MM.1S (cell line): ENCODE measurements at regions not wholly inside any gene's neighbourhood (a gene's known extent, or its start where the extent isn't known, plus 50 kb on each side); places are given as distances from the start of the nearest gene placed in this dataset.

Source experiments
- EZH2 ChIP-seq: fragments of 300-600 bp; sonication (generic); optimal IDR thresholded peaks from 2 replicates; pipeline ENCODE3; 2017; ENCODE audit warnings: low read depth, mild to moderate bottlenecking, antibody characterized with exemption, low read length, mixed read lengths
- TF ChIP-seq, protein P1 (sequence below): fragments of 300-600 bp; sonication (generic); IDR thresholded peaks from 2 replicates; pipeline ENCODE4 v1.5.1; 2016; ENCODE audit warnings: antibody characterized with exemption, low read length, mixed read lengths

DNA sequence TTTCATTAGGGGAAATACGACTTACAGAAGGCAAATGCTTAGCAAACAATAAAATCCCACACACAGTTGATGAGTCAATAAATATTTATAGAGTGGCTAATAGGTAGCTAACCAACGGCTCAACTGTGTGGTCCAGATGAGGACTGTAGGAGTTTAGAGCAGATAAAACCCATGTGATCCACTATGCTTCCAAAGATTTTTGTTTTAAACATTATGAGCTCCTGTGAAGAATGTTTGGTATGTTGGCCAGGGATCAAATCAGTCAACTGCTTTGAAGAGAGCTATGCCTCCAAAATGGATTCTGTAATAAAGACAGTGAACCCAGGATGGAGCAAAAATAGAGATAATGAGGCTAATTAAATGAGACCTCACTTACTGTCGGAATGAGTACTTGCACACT lies 72.3 kb upstream of the COL11A1 start:
- TF ChIP-seq, protein P1, sequence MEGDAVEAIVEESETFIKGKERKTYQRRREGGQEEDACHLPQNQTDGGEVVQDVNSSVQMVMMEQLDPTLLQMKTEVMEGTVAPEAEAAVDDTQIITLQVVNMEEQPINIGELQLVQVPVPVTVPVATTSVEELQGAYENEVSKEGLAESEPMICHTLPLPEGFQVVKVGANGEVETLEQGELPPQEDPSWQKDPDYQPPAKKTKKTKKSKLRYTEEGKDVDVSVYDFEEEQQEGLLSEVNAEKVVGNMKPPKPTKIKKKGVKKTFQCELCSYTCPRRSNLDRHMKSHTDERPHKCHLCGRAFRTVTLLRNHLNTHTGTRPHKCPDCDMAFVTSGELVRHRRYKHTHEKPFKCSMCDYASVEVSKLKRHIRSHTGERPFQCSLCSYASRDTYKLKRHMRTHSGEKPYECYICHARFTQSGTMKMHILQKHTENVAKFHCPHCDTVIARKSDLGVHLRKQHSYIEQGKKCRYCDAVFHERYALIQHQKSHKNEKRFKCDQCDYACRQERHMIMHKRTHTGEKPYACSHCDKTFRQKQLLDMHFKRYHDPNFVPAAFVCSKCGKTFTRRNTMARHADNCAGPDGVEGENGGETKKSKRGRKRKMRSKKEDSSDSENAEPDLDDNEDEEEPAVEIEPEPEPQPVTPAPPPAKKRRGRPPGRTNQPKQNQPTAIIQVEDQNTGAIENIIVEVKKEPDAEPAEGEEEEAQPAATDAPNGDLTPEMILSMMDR: no peak
- no peak for TF ChIP-seq EZH2
